GM19455 (cell line): ENCODE measurements at regions not wholly inside any gene's neighbourhood (a gene's known extent, or its start where the extent isn't known, plus 50 kb on each side); places are given as distances from the start of the nearest gene placed in this dataset.
"Not testable (repeated sequence)": the region's sequence is repeated elsewhere in the genome, so short reads cannot be mapped to it uniquely, and the experiment has no call there.

Experiments used
- ATAC-seq: cut with Tn5 transposase; IDR thresholded peaks from one replicate; pipeline ENCODE4 v1.9.1; 2021; ENCODE audit not compliant: unreplicated experiment

- ATAC-seq = peak; percentile 60
Observed at GRCh38 chr6:118719351-118720124, 68.1 kb upstream of the CEP85L start.

- ATAC-seq = no peak
Observed at GRCh38 chr6:118718903-118719302, 67.5 kb upstream of the CEP85L start.

DNA sequence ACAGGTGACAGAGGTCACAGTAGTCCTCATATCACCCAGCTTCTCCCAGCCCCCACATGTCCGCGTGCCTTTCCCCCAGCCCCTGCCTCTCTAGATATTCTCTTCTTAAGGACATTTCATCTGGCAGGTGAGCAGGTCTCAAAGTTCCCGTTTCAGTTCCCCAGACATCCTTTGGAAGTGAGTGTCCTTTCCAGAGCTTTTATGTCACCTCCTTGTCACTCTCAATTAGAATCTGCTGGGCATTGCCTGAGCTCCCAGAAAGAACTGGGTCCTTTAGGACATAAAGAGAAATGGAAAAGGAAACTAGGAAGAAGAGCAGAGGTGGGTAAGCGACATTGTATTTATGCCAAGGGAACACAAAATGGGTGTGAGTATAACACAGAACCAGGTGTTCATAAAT lies 66.9 kb upstream of the CEP85L start:
- ATAC-seq = no peak

- no peak for ATAC-seq
Observed at GRCh38 chr6:118717106-118717505, 65.7 kb upstream of the CEP85L start.

DNA sequence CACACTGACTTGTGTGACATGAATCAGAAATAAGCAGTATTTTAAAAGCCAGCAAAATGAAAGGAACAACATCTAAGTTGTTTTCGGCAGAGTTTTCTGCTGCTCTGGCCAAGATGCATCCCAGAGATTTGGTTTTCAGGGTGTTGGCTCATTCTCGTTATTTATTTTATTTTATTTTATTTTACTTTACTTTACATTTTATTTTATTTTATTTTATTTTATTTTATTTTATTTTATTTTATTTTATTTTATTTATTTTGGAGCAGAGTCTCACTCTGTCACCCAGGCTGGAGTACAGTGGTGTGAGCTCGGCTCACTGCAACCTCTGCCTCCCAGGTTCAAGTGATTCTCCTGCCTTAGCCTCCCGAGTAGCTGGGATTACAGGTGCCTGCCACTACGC lies 64.5 kb upstream of the CEP85L start:
- not testable (repeated sequence) for ATAC-seq

- ATAC-seq = no peak
Observed at GRCh38 chr6:118715376-118715775, 64.0 kb upstream of the CEP85L start.

- no peak for ATAC-seq
Observed at GRCh38 chr6:118714756-118715155, 63.4 kb upstream of the CEP85L start.

- no peak for ATAC-seq
Observed at GRCh38 chr6:118712969-118713368, 61.6 kb upstream of the CEP85L start.

- ATAC-seq = no peak
Observed at GRCh38 chr6:118710616-118711015, 59.2 kb upstream of the CEP85L start.

- peak; percentile 92 for ATAC-seq
Observed at GRCh38 chr6:118709859-118710350, 58.5 kb upstream of the CEP85L start.

DNA sequence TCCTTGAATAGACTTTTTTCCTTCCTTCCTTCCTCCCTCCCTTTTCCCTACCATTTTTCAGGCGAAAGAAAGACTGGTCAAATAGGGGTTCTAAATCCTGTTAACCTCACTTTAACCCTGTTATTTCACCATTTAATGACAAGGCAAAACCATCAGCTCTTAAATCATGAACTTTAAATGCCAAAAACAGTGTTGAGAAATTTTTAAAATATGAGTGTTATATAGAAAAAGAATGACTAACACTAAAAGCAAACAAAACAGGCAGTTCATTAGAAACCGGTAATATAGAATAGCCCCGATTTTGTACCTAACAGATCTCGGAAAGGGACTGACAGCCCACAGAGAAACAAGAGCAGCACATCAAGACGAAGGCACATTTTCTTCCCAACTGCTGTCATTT lies 57.4 kb upstream of the CEP85L start:
- ATAC-seq = peak; percentile 1

GRCh38 chr6:118708055-118708454 lies 56.7 kb upstream of the CEP85L start:
- ATAC-seq = no peak

- no peak for ATAC-seq
Observed at GRCh38 chr6:118706702-118707101, 55.3 kb upstream of the CEP85L start.

GRCh38 chr6:118705544-118706491 lies 54.4 kb upstream of the CEP85L start:
- ATAC-seq = peak; percentile 40

- no peak for ATAC-seq
Observed at GRCh38 chr6:118704915-118705314, 53.5 kb upstream of the CEP85L start.

DNA sequence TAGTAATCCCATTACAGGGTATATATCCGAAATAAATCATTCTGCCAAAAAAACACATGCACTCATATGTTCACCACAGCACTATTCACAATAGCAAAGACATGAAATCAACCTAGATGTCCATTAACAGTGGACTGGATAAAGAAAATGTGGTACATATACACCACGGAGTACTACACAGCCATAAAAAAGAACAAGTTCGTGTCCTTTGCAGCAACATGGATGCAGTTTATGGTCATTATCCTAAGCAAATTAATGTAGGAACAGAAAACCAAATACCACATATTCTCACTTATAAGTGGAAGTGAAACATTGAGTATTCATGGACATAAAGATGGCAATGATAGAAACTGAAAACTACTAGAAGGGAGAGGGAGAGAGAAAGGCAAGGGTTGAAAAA lies 49.9 kb upstream of the CEP85L start:
- ATAC-seq = not testable (repeated sequence)
